Nephron (organoid): ENCODE measurements at regions not wholly inside any gene's neighbourhood (a gene's known extent, or its start where the extent isn't known, plus 50 kb on each side); places are given as distances from the start of the nearest gene placed in this dataset.
"Not testable (repeated sequence)": the region's sequence is repeated elsewhere in the genome, so short reads cannot be mapped to it uniquely, and the experiment has no call there.

Experiments used
- H3K27ac Mint-ChIP-seq, 3 experiments: 2 replicates each; pipeline ENCODE4 v1.8.0; 2020; ENCODE audit warnings: mixed read lengths in 3 of 3, mild to moderate bottlenecking in 2 of 3, moderate library complexity in 1 of 3
- H3K27me3 Mint-ChIP-seq: 2 replicates; pipeline ENCODE4 v1.8.0; 2021; ENCODE audit warnings: low read depth, mild to moderate bottlenecking, moderate library complexity, mixed read lengths
- H3K36me3 Mint-ChIP-seq: 2 replicates; pipeline ENCODE4 v1.8.0; 2020; ENCODE audit warnings: low read depth, mixed read lengths
- H3K4me1 Mint-ChIP-seq: 2 replicates; pipeline ENCODE4 v1.8.0; 2020; ENCODE audit warnings: mixed read lengths
- H3K4me3 Mint-ChIP-seq, 3 experiments: 2 replicates each; pipeline ENCODE4 v1.8.0; 2020; ENCODE audit warnings: mild to moderate bottlenecking in 3 of 3, mixed read lengths in 3 of 3, moderate library complexity in 2 of 3
- H3K9me3 Mint-ChIP-seq: 2 replicates; pipeline ENCODE4 v1.8.0; 2020; ENCODE audit warnings: mixed read lengths
- TF ChIP-seq, protein P1 (sequence below), 3 experiments: fragments of 200-600 bp; sonication (generic); IDR thresholded peaks; one replicate each; pipeline ENCODE4 v1.5.0; 2021; ENCODE audit warnings: antibody characterized with exemption in 3 of 3; ENCODE audit not compliant: unreplicated experiment in 3 of 3

DNA sequence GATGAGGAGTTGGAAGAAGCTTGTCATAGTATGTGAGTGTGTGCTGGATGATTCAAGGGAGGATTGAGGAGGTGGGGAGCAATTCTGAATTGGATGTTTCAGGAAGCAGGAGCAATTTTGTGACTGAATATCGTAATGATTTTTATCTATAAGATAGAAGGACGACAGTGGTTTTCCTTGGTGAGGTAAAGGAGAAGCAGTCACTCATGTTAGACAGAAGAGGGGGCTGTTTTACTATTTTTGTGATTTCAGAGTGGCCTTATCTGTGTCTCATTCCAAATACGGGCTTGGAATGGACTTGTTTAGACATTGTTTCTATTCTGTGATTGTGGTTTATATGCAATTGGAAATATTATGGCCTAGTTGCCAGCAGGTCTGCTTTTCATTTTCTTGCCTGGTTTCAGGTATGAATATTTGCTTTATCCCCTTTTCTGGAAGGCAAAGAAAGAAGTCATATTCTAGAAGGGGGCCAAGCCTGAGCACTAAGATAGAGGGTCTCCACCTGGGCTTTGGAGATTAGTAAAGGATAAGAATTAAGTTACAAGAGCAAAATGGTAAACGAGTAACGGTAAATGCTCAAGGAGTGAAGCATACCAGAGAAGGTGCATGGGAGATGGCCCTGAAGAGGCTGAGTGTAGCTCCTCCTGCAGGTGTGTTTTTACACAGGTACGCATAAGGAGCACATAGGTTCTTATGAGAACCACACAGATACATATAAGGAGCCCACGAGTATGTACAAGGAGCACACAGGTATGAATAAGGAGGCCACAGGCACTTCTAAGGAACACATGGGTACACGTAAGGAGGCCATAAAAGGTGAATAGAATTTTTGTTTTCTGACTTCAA, 124.6 kb upstream of the KCNAB1 start:
- Mint-ChIP-seq H3K4me3 (no peak overlapping the region), H3K4me1 (peaks cover 12% of the 10 kb centered on the region), H3K27ac (no peak overlapping the region), H3K27me3 (no peaks in the 10 kb centered on the region), H3K9me3 (peaks cover 15% of the 10 kb centered on the region), H3K36me3 (no peaks in the 10 kb centered on the region)
- TF ChIP-seq, protein P1, sequence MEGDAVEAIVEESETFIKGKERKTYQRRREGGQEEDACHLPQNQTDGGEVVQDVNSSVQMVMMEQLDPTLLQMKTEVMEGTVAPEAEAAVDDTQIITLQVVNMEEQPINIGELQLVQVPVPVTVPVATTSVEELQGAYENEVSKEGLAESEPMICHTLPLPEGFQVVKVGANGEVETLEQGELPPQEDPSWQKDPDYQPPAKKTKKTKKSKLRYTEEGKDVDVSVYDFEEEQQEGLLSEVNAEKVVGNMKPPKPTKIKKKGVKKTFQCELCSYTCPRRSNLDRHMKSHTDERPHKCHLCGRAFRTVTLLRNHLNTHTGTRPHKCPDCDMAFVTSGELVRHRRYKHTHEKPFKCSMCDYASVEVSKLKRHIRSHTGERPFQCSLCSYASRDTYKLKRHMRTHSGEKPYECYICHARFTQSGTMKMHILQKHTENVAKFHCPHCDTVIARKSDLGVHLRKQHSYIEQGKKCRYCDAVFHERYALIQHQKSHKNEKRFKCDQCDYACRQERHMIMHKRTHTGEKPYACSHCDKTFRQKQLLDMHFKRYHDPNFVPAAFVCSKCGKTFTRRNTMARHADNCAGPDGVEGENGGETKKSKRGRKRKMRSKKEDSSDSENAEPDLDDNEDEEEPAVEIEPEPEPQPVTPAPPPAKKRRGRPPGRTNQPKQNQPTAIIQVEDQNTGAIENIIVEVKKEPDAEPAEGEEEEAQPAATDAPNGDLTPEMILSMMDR (IDR thresholded peaks at IDR 0.05; ENCODE audit: unreplicated experiment in 3 of 3): peak; percentile 34 to 61 (median 48)

DNA sequence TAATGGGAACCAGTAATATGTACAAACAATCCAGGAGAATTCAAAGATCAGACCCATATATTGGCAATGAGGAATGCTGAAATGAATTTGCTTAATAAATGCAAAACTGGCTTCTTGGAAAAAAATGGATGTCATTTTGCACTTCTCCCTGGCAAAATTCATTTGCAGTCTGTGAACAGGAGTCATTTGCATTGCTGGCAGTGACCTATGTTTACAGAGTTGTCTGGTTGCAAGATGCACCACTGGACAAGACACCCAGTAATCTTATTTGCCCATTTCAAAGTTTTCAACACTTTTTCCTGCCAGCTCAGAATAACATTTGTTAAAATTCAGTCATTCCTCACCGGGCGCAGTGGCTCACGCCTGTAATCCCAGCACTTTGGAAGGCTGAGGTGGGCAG, 123.5 kb upstream of the KCNAB1 start:
- Mint-ChIP-seq H3K36me3 (no peaks in the 10 kb centered on the region), H3K9me3 (peaks cover 21% of the 10 kb centered on the region), H3K4me1 (peaks cover under 1% of the 10 kb centered on the region), H3K4me3 (no peak overlapping the region), H3K27ac (no peak overlapping the region), H3K27me3 (no peaks in the 10 kb centered on the region)
- TF ChIP-seq, protein P1 (IDR thresholded peaks at IDR 0.05; ENCODE audit: unreplicated experiment in 3 of 3): no peak

DNA sequence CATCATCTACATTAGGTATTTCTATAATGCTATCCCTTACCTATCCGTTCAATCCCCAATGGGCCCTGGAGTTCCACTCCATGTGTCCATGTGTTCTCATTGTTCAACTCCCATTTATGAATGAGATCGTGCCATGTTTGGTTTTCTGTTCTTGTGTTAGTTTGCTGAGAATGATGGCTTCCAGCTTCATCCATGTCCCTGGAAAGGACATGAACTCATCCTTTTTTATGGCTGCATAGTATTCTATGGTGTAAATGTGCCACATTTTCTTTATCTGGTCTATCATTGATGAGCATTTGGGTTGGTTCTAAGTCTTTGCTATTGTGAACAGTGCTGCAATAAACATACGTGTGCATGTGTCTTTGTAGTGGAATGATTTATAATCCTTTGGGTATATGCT, 122.2 kb upstream of the KCNAB1 start:
- H3K27ac Mint-ChIP-seq, H3K36me3 Mint-ChIP-seq, H3K4me3 Mint-ChIP-seq, H3K27me3 Mint-ChIP-seq, H3K4me1 Mint-ChIP-seq: not testable (repeated sequence)
- H3K9me3 Mint-ChIP-seq: peaks cover 21% of the 10 kb centered on the region

DNA sequence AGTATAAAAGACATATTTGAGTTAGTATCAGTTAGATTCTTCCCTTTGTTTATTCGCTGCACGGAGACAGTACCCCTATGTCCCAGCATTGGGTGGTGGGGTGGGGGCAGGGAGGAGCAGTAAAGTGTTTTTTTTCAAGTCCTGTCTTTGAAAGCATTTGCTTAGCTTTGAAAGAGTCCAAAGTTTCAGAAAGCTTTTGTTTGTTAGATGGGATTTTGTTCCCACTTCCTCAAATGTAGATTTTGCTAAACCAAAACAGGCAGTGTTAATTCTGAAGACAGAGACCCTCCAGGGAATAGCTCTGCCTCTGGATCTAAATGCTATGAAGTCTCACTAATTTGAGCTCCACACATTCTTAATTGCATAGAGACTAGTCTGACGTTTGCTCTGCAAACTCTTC, 114.6 kb upstream of the KCNAB1 start:
- peaks cover 3% of the 10 kb centered on the region for H3K27me3 Mint-ChIP-seq

DNA sequence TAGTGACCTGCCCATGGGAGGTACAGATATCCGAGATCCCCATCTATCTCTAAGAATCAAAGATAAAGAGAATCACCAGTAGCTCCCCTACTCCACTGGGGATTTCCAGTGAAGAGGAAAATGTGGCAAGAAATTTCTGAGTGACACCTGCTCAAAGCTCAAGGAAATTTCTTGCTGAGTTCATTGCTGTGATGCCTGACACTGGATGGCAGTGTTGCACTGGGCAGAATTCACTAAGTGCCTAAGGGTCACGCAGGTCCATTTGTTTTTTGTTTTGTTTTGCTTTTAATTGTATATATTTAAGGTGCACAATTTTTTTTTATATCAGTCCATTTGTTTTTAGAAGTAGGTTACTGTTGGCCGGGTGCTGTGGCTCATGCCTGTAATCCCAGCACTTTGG, 109.5 kb upstream of the KCNAB1 start:
- Mint-ChIP-seq H3K27ac (no peak overlapping the region), H3K4me3 (no peak overlapping the region), H3K9me3 (no peaks in the 10 kb centered on the region), H3K4me1 (no peaks in the 10 kb centered on the region), H3K36me3 (no peaks in the 10 kb centered on the region), H3K27me3 (peaks cover 4% of the 10 kb centered on the region)
- TF ChIP-seq, protein P1 (IDR thresholded peaks at IDR 0.05; ENCODE audit: unreplicated experiment in 3 of 3): peak; percentile 25 to 44 (median 31)

More for the DNA sequence above, 114.6 kb upstream of the KCNAB1 start:
- Mint-ChIP-seq H3K9me3 (peaks cover 6% of the 10 kb centered on the region), H3K36me3 (no peaks in the 10 kb centered on the region), H3K27ac (no peak overlapping the region), H3K4me3 (no peak overlapping the region), H3K4me1 (no peaks in the 10 kb centered on the region)
- TF ChIP-seq, protein P1 (IDR thresholded peaks at IDR 0.05; ENCODE audit: unreplicated experiment in 3 of 3): no peak

DNA sequence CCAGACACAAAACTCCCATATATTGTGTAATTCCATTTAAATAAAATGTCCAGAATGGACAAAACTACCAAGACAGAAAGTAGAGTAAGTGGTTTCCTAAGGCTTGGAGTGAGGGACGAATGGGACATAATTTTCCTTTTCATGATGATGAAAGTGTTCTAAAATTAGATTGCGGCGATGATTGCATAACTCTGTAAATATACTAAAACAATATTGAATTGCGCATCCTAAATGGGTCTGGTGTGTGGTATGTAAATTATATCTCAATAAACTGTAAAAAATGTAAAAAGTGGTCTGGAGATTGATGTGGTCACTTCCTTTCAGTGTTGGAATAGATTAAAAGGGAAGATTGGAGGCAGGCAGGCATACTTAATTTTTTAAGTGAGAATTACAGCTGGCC, 105.9 kb upstream of the KCNAB1 start:
- no peaks in the 10 kb centered on the region for H3K9me3 Mint-ChIP-seq
- H3K4me1 Mint-ChIP-seq: no peaks in the 10 kb centered on the region
- H3K36me3 Mint-ChIP-seq: no peaks in the 10 kb centered on the region
- peaks cover 4% of the 10 kb centered on the region for H3K27me3 Mint-ChIP-seq
- H3K27ac Mint-ChIP-seq: no peak overlapping the region
- TF ChIP-seq, protein P1 (IDR thresholded peaks at IDR 0.05; ENCODE audit: unreplicated experiment in 3 of 3): no peak
- H3K4me3 Mint-ChIP-seq: no peak overlapping the region
